ENCODE measurements at regions not wholly inside any gene's neighbourhood (a gene's known extent, or its start where the extent isn't known, plus 50 kb on each side); places are given as distances from the start of the nearest gene placed in this dataset.

DNA sequence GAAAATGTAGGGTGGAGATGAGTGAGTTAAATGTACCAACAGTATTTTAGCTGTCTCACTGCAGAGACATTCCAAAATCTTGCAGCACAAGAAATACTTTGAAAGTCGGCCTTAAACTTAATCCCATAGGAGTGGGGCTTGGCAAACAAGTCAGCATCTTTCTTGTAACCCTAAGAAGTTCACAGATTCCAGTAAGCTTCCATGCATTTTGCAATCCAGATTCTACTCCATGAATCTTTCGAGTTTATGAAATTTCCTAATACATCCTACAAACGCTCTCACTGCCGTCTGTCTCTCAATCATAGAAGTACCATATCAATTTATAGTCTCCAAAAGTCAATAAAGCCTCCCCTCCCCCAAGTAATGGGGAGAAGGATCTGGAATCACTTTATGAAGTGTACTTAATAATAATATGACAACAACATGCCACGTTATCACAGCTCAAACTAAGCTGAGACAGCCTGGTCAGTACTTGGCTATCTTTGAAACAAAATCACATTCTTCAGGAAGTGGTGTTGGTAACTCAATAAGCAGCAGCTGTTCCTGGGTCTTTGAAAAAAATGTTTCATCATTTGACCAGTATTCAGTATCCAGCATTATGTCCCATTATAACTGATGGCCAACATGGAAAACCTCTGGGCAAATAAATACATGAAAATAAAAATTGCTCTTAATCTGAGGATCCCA is 317.4 kb upstream of the RUNX1 start (continued):
- TF ChIP-seq ZNF138 (CRISPR knock-in tag; IDR thresholded peaks at IDR 0.05; ENCODE audit: low read depth) (no peak), CEBPB (IDR thresholded peaks at IDR 0.05; ENCODE audit: borderline replicate concordance, low read depth, low read length) (no peak), ZNF775 (CRISPR knock-in tag; IDR thresholded peaks at IDR 0.05; ENCODE audit: borderline replicate concordance) (no peak), RARG (CRISPR knock-in tag; IDR thresholded peaks at IDR 0.05; ENCODE audit: low read depth) (no peak), ZNF331 (CRISPR knock-in tag; IDR thresholded peaks at IDR 0.05) (no peak), GATA4 (IDR thresholded peaks at IDR 0.05; ENCODE audit: borderline replicate concordance, low read depth) (no peak), ARID2 (CRISPR knock-in tag; IDR thresholded peaks at IDR 0.05; ENCODE audit: borderline replicate concordance) (no peak), NKX3-1 (CRISPR knock-in tag; IDR thresholded peaks at IDR 0.05) (no peak), SIN3B (IDR thresholded peaks at IDR 0.05; ENCODE audit: low read length) (no peak), TEF (CRISPR knock-in tag; IDR thresholded peaks at IDR 0.05) (no peak), KLF9 (CRISPR knock-in tag; IDR thresholded peaks at IDR 0.05; ENCODE audit: low read depth) (no peak)

- Histone ChIP-seq H3K9ac (ENCODE audit: insufficient read depth, low read depth, low read length) (no peak overlapping the region), H3K79me2 (ENCODE audit: insufficient read depth, low read length) (no peaks in the 10 kb centered on the region), H3K9me3 (ENCODE audit: low read length) (no peaks in the 10 kb centered on the region), H3K4me1 (ENCODE audit: insufficient read depth, low read length) (no peaks in the 10 kb centered on the region), H3K4me2 (ENCODE audit: low read depth, low read length) (no peak overlapping the region), H3K36me3 (replicated peaks in 1 of 2; ENCODE audit: control insufficient read depth in 1 of 2, insufficient read depth in 2 of 2, low read length in 2 of 2) (no peaks in the 10 kb centered on the region), H3K27ac (ENCODE audit: extremely low read length, insufficient read depth, low read length) (no peak overlapping the region), H3K27me3 (ENCODE audit: control insufficient read depth in 1 of 2, insufficient read depth in 2 of 2, low read length in 2 of 2) (peaks cover 0 to 3% of the 10 kb centered on the region in 2 experiments; a peak in 1 of 5 replicates), H4K20me1 (ENCODE audit: insufficient read depth, low read length) (no peaks in the 10 kb centered on the region), H2AFZ (ENCODE audit: low read length) (no peak overlapping the region), H3K4me3 (replicated peaks in 1 of 3; ENCODE audit: insufficient read depth in 1 of 3, low read depth in 2 of 3, low read length in 3 of 3) (no peak overlapping the region)
- 23% methylated on average over 3 of the region's 6 CpGs for WGBS (ENCODE audit: low lambda C conversion rate)
- ChIA-PET CTCF (ENCODE audit: low intra/inter-chr PET ratio, low total read pairs) (no interaction called here), POLR2A (no interaction called here)
- intact Hi-C loops (cut with micrococcal nuclease; ENCODE audit: unreplicated experiment) (no loop called here), in situ Hi-C loops (cut with HindIII; ENCODE audit: extremely low pct_ligation_motif_present, low pct_unique_long_range_greater_than_20kb) (no loop called here)
- FAIRE-seq (no peak), ATAC-seq (no peak), DNase-seq (ENCODE audit: low spot score) (no peak)
- BruUV-seq (replicated peaks) = no TSS peak
- TF ChIP-seq RFX5 (IDR thresholded peaks at IDR 0.05; ENCODE audit: low read depth, low read length) = no peak
- no peak for TF ChIP-seq ZNF512 (CRISPR knock-in tag; IDR thresholded peaks at IDR 0.05)
- TF ChIP-seq KLF12 (CRISPR knock-in tag; IDR thresholded peaks at IDR 0.05; ENCODE audit: borderline replicate concordance) = no peak
- TF ChIP-seq, protein P1, sequence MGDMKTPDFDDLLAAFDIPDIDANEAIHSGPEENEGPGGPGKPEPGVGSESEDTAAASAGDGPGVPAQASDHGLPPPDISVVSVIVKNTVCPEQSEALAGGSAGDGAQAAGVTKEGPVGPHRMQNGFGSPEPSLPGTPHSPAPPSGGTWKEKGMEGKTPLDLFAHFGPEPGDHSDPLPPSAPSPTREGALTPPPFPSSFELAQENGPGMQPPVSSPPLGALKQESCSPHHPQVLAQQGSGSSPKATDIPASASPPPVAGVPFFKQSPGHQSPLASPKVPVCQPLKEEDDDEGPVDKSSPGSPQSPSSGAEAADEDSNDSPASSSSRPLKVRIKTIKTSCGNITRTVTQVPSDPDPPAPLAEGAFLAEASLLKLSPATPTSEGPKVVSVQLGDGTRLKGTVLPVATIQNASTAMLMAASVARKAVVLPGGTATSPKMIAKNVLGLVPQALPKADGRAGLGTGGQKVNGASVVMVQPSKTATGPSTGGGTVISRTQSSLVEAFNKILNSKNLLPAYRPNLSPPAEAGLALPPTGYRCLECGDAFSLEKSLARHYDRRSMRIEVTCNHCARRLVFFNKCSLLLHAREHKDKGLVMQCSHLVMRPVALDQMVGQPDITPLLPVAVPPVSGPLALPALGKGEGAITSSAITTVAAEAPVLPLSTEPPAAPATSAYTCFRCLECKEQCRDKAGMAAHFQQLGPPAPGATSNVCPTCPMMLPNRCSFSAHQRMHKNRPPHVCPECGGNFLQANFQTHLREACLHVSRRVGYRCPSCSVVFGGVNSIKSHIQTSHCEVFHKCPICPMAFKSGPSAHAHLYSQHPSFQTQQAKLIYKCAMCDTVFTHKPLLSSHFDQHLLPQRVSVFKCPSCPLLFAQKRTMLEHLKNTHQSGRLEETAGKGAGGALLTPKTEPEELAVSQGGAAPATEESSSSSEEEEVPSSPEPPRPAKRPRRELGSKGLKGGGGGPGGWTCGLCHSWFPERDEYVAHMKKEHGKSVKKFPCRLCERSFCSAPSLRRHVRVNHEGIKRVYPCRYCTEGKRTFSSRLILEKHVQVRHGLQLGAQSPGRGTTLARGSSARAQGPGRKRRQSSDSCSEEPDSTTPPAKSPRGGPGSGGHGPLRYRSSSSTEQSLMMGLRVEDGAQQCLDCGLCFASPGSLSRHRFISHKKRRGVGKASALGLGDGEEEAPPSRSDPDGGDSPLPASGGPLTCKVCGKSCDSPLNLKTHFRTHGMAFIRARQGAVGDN (CRISPR knock-in tag; IDR thresholded peaks at IDR 0.05) = no peak
- TF ChIP-seq JARID2 (CRISPR knock-in tag; IDR thresholded peaks at IDR 0.05; ENCODE audit: insufficient replicate concordance) = no peak
- TF ChIP-seq BRCA1 (CRISPR knock-in tag; IDR thresholded peaks at IDR 0.05) = no peak
- no peak for TF ChIP-seq AGO2 (optimal IDR thresholded peaks at IDR 0.05; ENCODE audit: low read depth, low read length)
- TF ChIP-seq AHR (CRISPR knock-in tag; IDR thresholded peaks at IDR 0.05) = no peak
Observed at GRCh38 chr21:35363458-35363857, 314.4 kb upstream of the RUNX1 start.

Data from HepG2 (cell line).